Right cardiac atrium (tissue), 5 donors: ENCODE measurements at regions not wholly inside any gene's neighbourhood (a gene's known extent, or its start where the extent isn't known, plus 50 kb on each side); places are given as distances from the start of the nearest gene placed in this dataset.
"Not testable (repeated sequence)": the region's sequence is repeated elsewhere in the genome, so short reads cannot be mapped to it uniquely, and the experiment has no call there.

Experiments used
- ATAC-seq, 2 donors: fragments of 200-7000 bp; cut with Tn5 transposase; one replicate each; pipeline versions ENCODE4 v1.8.0 to v1.9.1; 2020; ENCODE audit warnings: moderate library complexity in 2 of 2, mild to moderate bottlenecking in 1 of 2
- DNase-seq, 3 donors: peaks; one replicate each; pipeline ENCODE4 v3.0.0-alpha.2; 2020
- H3K27ac ChIP-seq: one replicate; pipeline ENCODE4 v1.5.1; 2013; ENCODE audit warnings: mild to moderate bottlenecking, low read length, control low read depth, moderate library complexity
- H3K27me3 ChIP-seq: one replicate; pipeline ENCODE4 v1.6.1; 2013; ENCODE audit not compliant: control insufficient read depth, insufficient read depth
- H3K4me1 ChIP-seq: one replicate; pipeline ENCODE4 v1.6.1; 2013; ENCODE audit warnings: low read length; ENCODE audit not compliant: control insufficient read depth, insufficient read depth
- H3K4me3 ChIP-seq: one replicate; pipeline ENCODE4 v1.5.1; 2013; ENCODE audit warnings: low read length, control low read depth
- H3K9me3 ChIP-seq: one replicate; pipeline ENCODE4 v1.6.1; 2013; ENCODE audit warnings: low read length; ENCODE audit not compliant: control insufficient read depth
- WGBS: extraction: QIAGEN DNeasy Blood & Tissue Kit; methylation state at CpG from one replicate; pipeline ENCODE4 v1.1.7; 2013; 5-methylcytosine and 5-hydroxymethylcytosine counted together
- intact Hi-C, 4 donors: fragments of 100-400 bp; cut with DNase I; formaldehyde crosslinking; loops; one replicate each; pipeline versions ENCODE4 v1.11.0 to v1.14.0; 2022 to 2023
- donor health status: healthy with polysubstance abuse.
- donor health status: DM: no; HTN: yes; CAD: no.
- donor health status: DM: no; HTN: no; CAD: no.
- donor health status: DM: no; HTN: yes; CAD: no; lungs with severe emphysema.
- donor health status: DM: yes; HTN: yes; CAD: no.

DNA sequence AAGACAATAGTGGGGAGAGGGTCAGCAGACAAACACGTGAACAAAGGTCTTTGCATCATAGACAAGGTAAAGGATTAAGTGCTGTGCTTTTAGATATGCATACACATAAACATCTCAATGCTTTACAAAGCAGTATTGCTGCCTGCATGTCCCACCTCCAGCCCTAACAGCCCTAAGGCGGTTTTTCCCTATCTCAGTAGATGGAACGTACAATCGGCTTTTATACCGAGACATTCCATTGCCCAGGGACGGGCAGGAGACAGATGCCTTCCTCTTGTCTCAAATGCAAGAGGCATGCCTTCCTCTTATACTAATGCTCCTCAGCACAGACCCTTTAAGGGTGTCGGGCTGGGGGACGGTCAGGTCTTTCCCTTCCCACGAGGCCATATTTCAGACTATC is 124.0 kb upstream of the PRR20G start:
- intact Hi-C loops, H3K27me3 ChIP-seq, H3K27ac ChIP-seq, H3K4me3 ChIP-seq, H3K4me1 ChIP-seq, H3K9me3 ChIP-seq, ATAC-seq, DNase-seq: not testable (repeated sequence)
- 66% methylated on average over 7 of the region's 9 CpGs for WGBS

DNA sequence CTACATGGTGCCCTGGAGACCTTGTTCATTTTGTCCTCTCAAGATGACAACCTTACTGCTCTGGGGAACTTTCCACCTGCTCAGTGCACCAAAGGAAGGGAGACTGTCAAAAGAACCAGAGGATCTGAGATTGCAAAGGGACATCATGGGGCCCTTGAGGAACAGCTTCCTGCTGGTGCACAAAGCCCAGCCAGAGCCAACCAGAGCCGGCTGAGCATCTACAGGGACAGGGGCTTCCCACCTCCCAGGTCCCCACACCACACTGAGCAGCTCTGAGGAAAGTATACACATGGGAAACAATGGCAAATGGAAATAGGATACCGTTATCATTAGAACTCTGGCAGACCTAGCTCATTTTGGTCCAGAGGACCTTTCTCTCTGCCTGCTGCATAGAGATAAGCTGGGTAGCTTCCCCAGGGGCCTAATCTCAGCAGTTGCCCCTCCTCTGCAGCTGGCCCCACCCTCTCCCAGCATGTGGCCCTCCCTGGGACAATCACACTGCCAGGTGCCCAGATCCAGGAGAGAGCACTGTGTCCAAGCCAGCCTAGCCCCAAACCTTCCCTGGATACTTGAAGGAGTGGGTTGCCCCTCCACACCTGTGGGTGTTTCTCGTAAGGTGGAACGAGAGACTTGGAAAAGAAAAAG is 123.4 kb upstream of the PRR20G start:
- Histone ChIP-seq H3K27me3 (no peaks in the 10 kb centered on the region), H3K9me3 (no peaks in the 10 kb centered on the region), H3K4me3 (no peak overlapping the region), H3K4me1 (no peaks in the 10 kb centered on the region), H3K27ac (no peak overlapping the region)
- ATAC-seq, result peak in 1 of 2 donors; percentile 17
- intact Hi-C loops, result no loop called here
- 52% methylated on average over 4 of the region's 4 CpGs for WGBS
- no peak for DNase-seq

- intact Hi-C loops, result no loop called here
- no peaks in the 10 kb centered on the region for H3K27me3 ChIP-seq
- no peak overlapping the region for H3K27ac ChIP-seq
- no peaks in the 10 kb centered on the region for H3K9me3 ChIP-seq
- ATAC-seq (no peak), DNase-seq (no peak)
- 87% methylated on average over 7 of the region's 7 CpGs for WGBS
- H3K4me1 ChIP-seq, result no peaks in the 10 kb centered on the region
- no peak overlapping the region for H3K4me3 ChIP-seq
Observed at GRCh38 chr3:127410678-127411077, 122.8 kb upstream of the PRR20G start.

DNA sequence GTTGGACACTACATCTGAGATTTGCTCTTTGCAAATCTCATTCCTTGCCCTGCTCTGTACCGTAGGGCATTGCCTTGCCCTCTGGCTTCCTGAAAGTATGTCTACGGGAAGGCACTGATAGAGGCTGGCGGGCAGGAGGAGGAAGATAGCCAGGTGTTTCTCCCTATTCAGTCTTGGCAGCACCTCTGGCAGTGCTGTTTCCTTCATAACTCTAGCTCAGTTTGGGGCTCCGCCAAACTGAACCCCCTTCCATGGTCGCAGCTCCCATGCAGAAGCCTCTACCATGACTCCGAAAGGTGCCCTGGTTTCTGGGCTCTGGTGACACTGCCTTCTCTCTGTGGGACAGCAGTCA is 122.3 kb upstream of the PRR20G start:
- no peak overlapping the region for H3K4me3 ChIP-seq
- WGBS, result 86% methylated on average over 6 of the region's 6 CpGs
- ATAC-seq (no peak), DNase-seq (no peak)
- intact Hi-C loops, result no loop called here
- no peaks in the 10 kb centered on the region for H3K27me3 ChIP-seq
- no peaks in the 10 kb centered on the region for H3K9me3 ChIP-seq
- no peaks in the 10 kb centered on the region for H3K4me1 ChIP-seq
- H3K27ac ChIP-seq, result no peak overlapping the region

GRCh38 chr3:127409421-127410136 is 121.7 kb upstream of the PRR20G start:
- Histone ChIP-seq H3K9me3 (no peaks in the 10 kb centered on the region), H3K4me1 (no peaks in the 10 kb centered on the region), H3K4me3 (no peak overlapping the region), H3K27me3 (no peaks in the 10 kb centered on the region), H3K27ac (no peak overlapping the region)
- 77% methylated on average over 9 of the region's 9 CpGs for WGBS
- no peak for ATAC-seq
- intact Hi-C loops, result no loop called here
- DNase-seq, result no peak

DNA sequence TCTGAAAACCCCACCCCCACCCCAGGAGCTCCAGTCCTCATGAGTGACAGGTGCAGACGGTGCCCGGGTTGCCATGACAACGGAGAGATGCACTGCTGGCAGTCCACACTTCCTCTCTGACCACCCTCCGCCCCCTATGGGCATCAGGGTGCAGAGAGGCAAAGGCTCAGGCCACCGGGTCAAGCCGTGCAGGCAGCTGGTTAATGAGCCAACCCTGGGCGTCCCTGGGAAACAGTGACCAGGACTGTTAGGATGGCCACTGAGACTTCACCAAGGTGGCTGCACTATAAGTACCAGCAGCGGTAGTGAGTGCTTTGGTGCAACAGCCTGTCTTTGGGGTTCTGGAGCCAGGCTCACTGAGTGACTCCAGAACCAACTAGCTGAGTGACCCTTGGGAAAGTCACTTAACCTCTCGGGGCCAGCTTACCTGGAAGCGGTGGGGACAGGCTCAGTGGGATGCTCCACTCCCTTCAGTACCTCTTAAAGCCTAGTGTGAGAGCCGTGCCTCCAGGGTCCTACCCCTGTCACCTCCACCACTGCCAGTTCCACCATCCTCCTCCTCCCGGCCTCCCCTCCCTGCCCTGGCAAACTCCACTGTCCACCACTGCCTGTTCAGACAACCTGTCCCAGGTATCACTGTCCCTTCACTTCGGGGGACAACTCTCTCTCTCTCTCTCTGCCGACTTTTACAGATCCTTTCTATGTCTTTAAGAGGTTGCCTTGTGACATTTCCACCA is 121.0 kb upstream of the PRR20G start:
- DNase-seq, result no peak
- no peak overlapping the region for H3K27ac ChIP-seq
- H3K9me3 ChIP-seq, result no peaks in the 10 kb centered on the region
- H3K4me3 ChIP-seq, result no peak overlapping the region
- intact Hi-C loops, result no loop called here
- H3K27me3 ChIP-seq, result no peaks in the 10 kb centered on the region
- H3K4me1 ChIP-seq, result no peaks in the 10 kb centered on the region
- WGBS, result 68% methylated on average over 14 of the region's 14 CpGs
- no peak for ATAC-seq

GRCh38 chr3:127408022-127408683 is 120.3 kb upstream of the PRR20G start:
- no peaks in the 10 kb centered on the region for H3K4me1 ChIP-seq
- no peak for ATAC-seq
- no peak for DNase-seq
- H3K9me3 ChIP-seq, result no peaks in the 10 kb centered on the region
- intact Hi-C loops, result no loop called here
- no peak overlapping the region for H3K27ac ChIP-seq
- H3K4me3 ChIP-seq, result no peak overlapping the region
- no peaks in the 10 kb centered on the region for H3K27me3 ChIP-seq
- 79% methylated on average over 15 of the region's 15 CpGs for WGBS

DNA sequence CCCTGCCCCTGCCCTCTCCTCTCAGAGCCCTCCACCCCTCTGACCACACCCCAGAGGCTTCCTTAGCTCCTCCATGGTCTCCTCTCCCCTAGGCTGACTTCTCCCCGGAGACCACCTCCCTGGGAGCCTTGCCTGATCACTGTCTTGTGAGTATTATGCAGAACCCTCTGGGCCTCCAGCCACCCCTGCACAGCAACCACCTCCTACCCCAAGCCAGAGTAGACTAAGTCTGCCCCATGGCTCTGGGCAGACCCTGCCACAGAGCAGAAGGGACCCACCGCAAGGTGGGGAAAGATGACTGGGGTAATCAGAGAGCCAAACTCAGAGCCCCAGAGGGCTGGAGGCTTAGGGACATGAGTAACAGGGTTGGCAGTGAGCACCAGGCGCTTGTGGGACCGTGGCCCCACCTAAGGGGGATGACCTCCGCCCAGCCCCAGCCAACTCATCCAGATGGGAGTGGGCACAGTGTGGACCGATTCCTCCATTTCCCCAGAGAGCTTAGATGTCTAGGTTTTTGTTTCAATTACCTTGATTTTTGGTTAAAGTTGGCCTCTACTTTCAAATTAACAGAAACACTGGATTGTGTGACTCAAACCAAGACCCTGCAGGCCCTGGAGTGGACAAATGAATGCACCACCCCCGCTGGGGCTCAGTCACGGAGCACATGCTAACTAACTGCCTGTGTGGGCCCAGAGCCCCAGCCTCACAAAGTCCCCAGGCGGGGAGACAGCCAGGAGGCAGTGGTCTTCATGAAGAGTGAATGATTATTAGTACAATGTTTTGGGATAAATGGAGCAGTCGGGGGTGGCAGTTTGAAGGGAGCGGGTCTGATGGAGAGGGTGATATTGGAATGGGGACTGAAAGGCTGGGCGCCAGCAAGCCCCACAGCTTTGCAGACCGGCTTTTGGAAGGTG is 119.4 kb upstream of the PRR20G start:
- ATAC-seq (no peak), DNase-seq (no peak)
- H3K27ac ChIP-seq, result no peak overlapping the region
- intact Hi-C loops, result no loop called here
- 91% methylated on average over 13 of the region's 13 CpGs for WGBS
- no peak overlapping the region for H3K4me3 ChIP-seq
- H3K27me3 ChIP-seq, result no peaks in the 10 kb centered on the region
- no peaks in the 10 kb centered on the region for H3K4me1 ChIP-seq
- H3K9me3 ChIP-seq, result no peaks in the 10 kb centered on the region

- H3K4me3 ChIP-seq, result no peak overlapping the region
- DNase-seq (no peak), ATAC-seq (no peak)
- no peak overlapping the region for H3K27ac ChIP-seq
- intact Hi-C loops, result no loop called here
- no peaks in the 10 kb centered on the region for H3K9me3 ChIP-seq
- 77% methylated on average over 14 of the region's 14 CpGs for WGBS
- no peaks in the 10 kb centered on the region for H3K27me3 ChIP-seq
- H3K4me1 ChIP-seq, result no peaks in the 10 kb centered on the region
Observed at GRCh38 chr3:127406309-127407025, 118.6 kb upstream of the PRR20G start.

DNA sequence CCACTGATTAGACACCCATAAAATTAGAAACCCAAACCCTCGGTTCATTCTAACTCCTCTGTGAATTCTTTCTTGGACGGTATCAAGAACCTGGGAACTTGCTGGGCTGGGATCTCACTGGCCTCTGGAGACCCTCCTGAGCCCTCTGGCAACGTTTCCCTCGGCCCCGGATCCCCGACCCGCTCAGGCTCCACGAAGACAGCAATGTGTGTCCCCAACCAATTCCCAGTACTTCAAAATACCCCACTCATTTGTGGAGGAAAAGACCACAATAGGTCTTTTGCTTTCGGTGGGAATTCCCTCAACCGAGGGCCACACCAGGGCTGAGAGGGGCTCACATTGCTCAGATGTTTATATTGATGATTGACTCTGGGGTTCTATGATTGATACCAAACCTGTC is 117.9 kb upstream of the PRR20G start:
- Histone ChIP-seq H3K4me3 (no peak overlapping the region), H3K27me3 (no peaks in the 10 kb centered on the region), H3K4me1 (no peaks in the 10 kb centered on the region), H3K27ac (no peak overlapping the region), H3K9me3 (no peaks in the 10 kb centered on the region)
- 85% methylated on average over 10 of the region's 10 CpGs for WGBS
- intact Hi-C loops, result no loop called here
- ATAC-seq (no peak), DNase-seq (no peak)
